ENCODE measurements at regions not wholly inside any gene's neighbourhood (a gene's known extent, or its start where the extent isn't known, plus 50 kb on each side); places are given as distances from the start of the nearest gene placed in this dataset.
A peak's percentile ranks its signal among the peaks of the same experiment; 100 is the strongest.

- Histone ChIP-seq H3K27me3 (ENCODE audit: insufficient read depth, low read length) (no peaks in the 10 kb centered on the region), H3K27ac (ENCODE audit: low read depth, low read length) (no peak overlapping the region), H3K4me1 (ENCODE audit: insufficient read depth, low read length) (no peaks in the 10 kb centered on the region), H3K9me3 (ENCODE audit: control insufficient read depth in 1 of 2, low read length in 2 of 2) (no peaks in the 10 kb centered on the region), H3K36me3 (ENCODE audit: insufficient read depth, low read length) (no peaks in the 10 kb centered on the region), H3K4me3 (ENCODE audit: low read length in 2 of 2) (no peak overlapping the region)
- DNase-seq = no peak
- H3K4me3 Mint-ChIP-seq = no peak overlapping the region
- POLR2A ChIA-PET (ENCODE audit: partially characterized antibody) = no interaction called here
- no peak overlapping the region for H3K27ac Mint-ChIP-seq
- H3K4me1 Mint-ChIP-seq = peaks cover 0 to 2% (median 0%) of the 10 kb centered on the region in 4 donors
- H3K36me3 Mint-ChIP-seq = peaks cover 0 to 2% of the 10 kb centered on the region in 2 donors
- H3K27me3 Mint-ChIP-seq = peaks cover 6 to 10% of the 10 kb centered on the region in 2 donors
- CTCF ChIA-PET (ENCODE audit: partially characterized antibody) = no interaction called here
- intact Hi-C loops (cut with micrococcal nuclease) = no loop called here
- peaks cover 0 to 21% (median 13%) of the 10 kb centered on the region in 8 donors for H3K9me3 Mint-ChIP-seq
Measured at GRCh38 chr1:229972600-229973296, 94.3 kb upstream of the GALNT2 start.

- POLR2A ChIA-PET (ENCODE audit: partially characterized antibody) = no interaction called here
- no peak overlapping the region for H3K27ac Mint-ChIP-seq
- Histone ChIP-seq H3K27me3 (ENCODE audit: insufficient read depth, low read length) (no peaks in the 10 kb centered on the region), H3K4me1 (ENCODE audit: insufficient read depth, low read length) (no peaks in the 10 kb centered on the region), H3K36me3 (ENCODE audit: insufficient read depth, low read length) (no peaks in the 10 kb centered on the region), H3K27ac (ENCODE audit: low read depth, low read length) (no peak overlapping the region), H3K9me3 (ENCODE audit: control insufficient read depth in 1 of 2, low read length in 2 of 2) (no peaks in the 10 kb centered on the region), H3K4me3 (ENCODE audit: low read length in 2 of 2) (no peak overlapping the region)
- peaks cover 0 to 2% (median 0%) of the 10 kb centered on the region in 4 donors for H3K4me1 Mint-ChIP-seq
- CTCF ChIA-PET (ENCODE audit: partially characterized antibody) = no interaction called here
- peaks cover 0 to 21% (median 13%) of the 10 kb centered on the region in 8 donors for H3K9me3 Mint-ChIP-seq
- no peak overlapping the region for H3K4me3 Mint-ChIP-seq
- H3K36me3 Mint-ChIP-seq = peaks cover 0 to 2% of the 10 kb centered on the region in 2 donors
- H3K27me3 Mint-ChIP-seq = peaks cover 6 to 10% of the 10 kb centered on the region in 2 donors
- DNase-seq = no peak
- intact Hi-C loops (cut with micrococcal nuclease) = no loop called here
Measured at GRCh38 chr1:229973297-229973612, 93.8 kb upstream of the GALNT2 start.

- ChIA-PET POLR2A (ENCODE audit: partially characterized antibody) (no interaction called here), CTCF (ENCODE audit: partially characterized antibody) (no interaction called here)
- Mint-ChIP-seq H3K9me3 (peaks cover 0 to 21% (median 13%) of the 10 kb centered on the region in 8 donors), H3K27ac (no peak overlapping the region), H3K27me3 (peaks cover 6 to 12% of the 10 kb centered on the region in 2 donors), H3K4me3 (no peak overlapping the region), H3K36me3 (peaks cover 0 to 2% of the 10 kb centered on the region in 2 donors), H3K4me1 (peaks cover 0 to 2% (median 0%) of the 10 kb centered on the region in 4 donors)
- no peaks in the 10 kb centered on the region for H3K27me3 ChIP-seq (ENCODE audit: insufficient read depth, low read length)
- H3K4me3 ChIP-seq (ENCODE audit: low read length in 2 of 2) = no peak overlapping the region
- DNase-seq = no peak
- no peaks in the 10 kb centered on the region for H3K36me3 ChIP-seq (ENCODE audit: insufficient read depth, low read length)
- H3K4me1 ChIP-seq (ENCODE audit: insufficient read depth, low read length) = no peaks in the 10 kb centered on the region
- H3K9me3 ChIP-seq (ENCODE audit: control insufficient read depth in 1 of 2, low read length in 2 of 2) = no peaks in the 10 kb centered on the region
- no peak overlapping the region for H3K27ac ChIP-seq (ENCODE audit: low read depth, low read length)
- intact Hi-C loops (cut with micrococcal nuclease) = no loop called here
Measured at GRCh38 chr1:229975047-229975446, 92.0 kb upstream of the GALNT2 start.

- intact Hi-C loops (cut with micrococcal nuclease) = no loop called here
- Mint-ChIP-seq H3K9me3 (peaks cover 0 to 19% (median 12%) of the 10 kb centered on the region in 8 donors), H3K27ac (no peak overlapping the region), H3K36me3 (peaks cover 0 to 2% of the 10 kb centered on the region in 2 donors), H3K4me1 (no peaks in the 10 kb centered on the region), H3K27me3 (peaks cover 15 to 22% of the 10 kb centered on the region in 2 donors), H3K4me3 (no peak overlapping the region)
- ChIA-PET CTCF (ENCODE audit: partially characterized antibody) (no interaction called here), POLR2A (ENCODE audit: partially characterized antibody) (no interaction called here)
- Histone ChIP-seq H3K27ac (ENCODE audit: low read depth, low read length) (no peak overlapping the region), H3K4me1 (ENCODE audit: insufficient read depth, low read length) (no peaks in the 10 kb centered on the region), H3K36me3 (ENCODE audit: insufficient read depth, low read length) (no peaks in the 10 kb centered on the region), H3K4me3 (ENCODE audit: low read length in 2 of 2) (no peak overlapping the region), H3K27me3 (ENCODE audit: insufficient read depth, low read length) (no peaks in the 10 kb centered on the region), H3K9me3 (ENCODE audit: control insufficient read depth in 1 of 2, low read length in 2 of 2) (no peaks in the 10 kb centered on the region)
- DNase-seq = no peak
Measured at GRCh38 chr1:229980009-229980408, 87.0 kb upstream of the GALNT2 start.

- Histone ChIP-seq H3K4me1 (ENCODE audit: insufficient read depth, low read length) (no peaks in the 10 kb centered on the region), H3K9me3 (ENCODE audit: control insufficient read depth in 1 of 2, low read length in 2 of 2) (no peaks in the 10 kb centered on the region), H3K27me3 (ENCODE audit: insufficient read depth, low read length) (no peaks in the 10 kb centered on the region), H3K4me3 (ENCODE audit: low read length in 2 of 2) (no peak overlapping the region), H3K36me3 (ENCODE audit: insufficient read depth, low read length) (no peaks in the 10 kb centered on the region), H3K27ac (ENCODE audit: low read depth, low read length) (no peak overlapping the region)
- H3K27ac Mint-ChIP-seq = no peak overlapping the region
- no peak overlapping the region for H3K4me3 Mint-ChIP-seq
- H3K4me1 Mint-ChIP-seq = no peaks in the 10 kb centered on the region
- ChIA-PET POLR2A (ENCODE audit: partially characterized antibody) (no interaction called here), CTCF (ENCODE audit: partially characterized antibody) (no interaction called here)
- peaks cover 7 to 18% of the 10 kb centered on the region in 2 donors for H3K27me3 Mint-ChIP-seq
- DNase-seq = no peak
- H3K9me3 Mint-ChIP-seq = peaks cover 0 to 8% (median 3%) of the 10 kb centered on the region in 8 donors
- intact Hi-C loops (cut with micrococcal nuclease) = no loop called here
- no peaks in the 10 kb centered on the region for H3K36me3 Mint-ChIP-seq
Measured at GRCh38 chr1:229981736-229982135, 85.3 kb upstream of the GALNT2 start.

- no peaks in the 10 kb centered on the region for H3K27me3 ChIP-seq (ENCODE audit: insufficient read depth, low read length)
- CTCF ChIA-PET (ENCODE audit: partially characterized antibody) = no interaction called here
- no peak overlapping the region for H3K4me3 Mint-ChIP-seq
- no peaks in the 10 kb centered on the region for H3K36me3 Mint-ChIP-seq
- peaks cover 6 to 23% of the 10 kb centered on the region in 2 donors for H3K27me3 Mint-ChIP-seq
- POLR2A ChIA-PET (ENCODE audit: partially characterized antibody) = no interaction called here
- no peak overlapping the region for H3K27ac ChIP-seq (ENCODE audit: low read depth, low read length)
- H3K4me3 ChIP-seq (ENCODE audit: low read length in 2 of 2) = no peak overlapping the region
- intact Hi-C loops (cut with micrococcal nuclease) = no loop called here
- no peaks in the 10 kb centered on the region for H3K9me3 ChIP-seq (ENCODE audit: control insufficient read depth in 1 of 2, low read length in 2 of 2)
- H3K27ac Mint-ChIP-seq = peak overlapping the region in 1 of 7 donors; percentile 24
- H3K36me3 ChIP-seq (ENCODE audit: insufficient read depth, low read length) = no peaks in the 10 kb centered on the region
- no peaks in the 10 kb centered on the region for H3K9me3 Mint-ChIP-seq
- no peaks in the 10 kb centered on the region for H3K4me1 Mint-ChIP-seq
- no peaks in the 10 kb centered on the region for H3K4me1 ChIP-seq (ENCODE audit: insufficient read depth, low read length)
- no peak for DNase-seq
Measured at GRCh38 chr1:229984310-229984991, 82.6 kb upstream of the GALNT2 start.

GRCh38 chr1:229984992-229985612, 81.9 kb upstream of the GALNT2 start:
- no peaks in the 10 kb centered on the region for H3K9me3 ChIP-seq (ENCODE audit: control insufficient read depth in 1 of 2, low read length in 2 of 2)
- H3K36me3 ChIP-seq (ENCODE audit: insufficient read depth, low read length) = no peaks in the 10 kb centered on the region
- Mint-ChIP-seq H3K4me1 (no peaks in the 10 kb centered on the region), H3K36me3 (no peaks in the 10 kb centered on the region), H3K9me3 (no peaks in the 10 kb centered on the region), H3K27ac (no peak overlapping the region), H3K4me3 (no peak overlapping the region), H3K27me3 (peaks cover 6 to 22% of the 10 kb centered on the region in 2 donors)
- intact Hi-C loops (cut with micrococcal nuclease) = no loop called here
- POLR2A ChIA-PET (ENCODE audit: partially characterized antibody) = no interaction called here
- H3K27me3 ChIP-seq (ENCODE audit: insufficient read depth, low read length) = no peaks in the 10 kb centered on the region
- H3K4me3 ChIP-seq (ENCODE audit: low read length in 2 of 2) = no peak overlapping the region
- DNase-seq = no peak
- CTCF ChIA-PET (ENCODE audit: partially characterized antibody) = no interaction called here
- no peaks in the 10 kb centered on the region for H3K4me1 ChIP-seq (ENCODE audit: insufficient read depth, low read length)
- no peak overlapping the region for H3K27ac ChIP-seq (ENCODE audit: low read depth, low read length)

All from CD4-positive, alpha-beta memory T cell (primary cell).